H9 (cell line): ENCODE measurements at regions not wholly inside any gene's neighbourhood (a gene's known extent, or its start where the extent isn't known, plus 50 kb on each side); places are given as distances from the start of the nearest gene placed in this dataset.
A peak's percentile ranks its signal among the peaks of the same experiment; 100 is the strongest.

ENCODE experiments used
- DNase-seq: peaks from one replicate; pipeline ENCODE4 v3.0.0-alpha.2; 2017
- H2AFZ ChIP-seq: one replicate; pipeline ENCODE4 v1.6.1; 2013; ENCODE audit warnings: mild to moderate bottlenecking, low read length, control low read depth, moderate library complexity
- H2AK5ac ChIP-seq: 2 replicates; pipeline ENCODE4 v1.6.1; 2013; ENCODE audit warnings: low read length, control low read depth, mixed read lengths; ENCODE audit not compliant: insufficient read length
- H2BK120ac ChIP-seq: one replicate; pipeline ENCODE4 v1.6.1; 2013; ENCODE audit warnings: low read depth, mild to moderate bottlenecking, low read length, control low read depth, inconsistent platforms; ENCODE audit not compliant: poor library complexity, severe bottlenecking
- H2BK12ac ChIP-seq: 2 replicates; pipeline ENCODE4 v1.6.1; 2013; ENCODE audit warnings: low read length, control low read depth, mixed read lengths, low read depth; ENCODE audit not compliant: insufficient read length
- H2BK15ac ChIP-seq: 2 replicates; pipeline ENCODE4 v1.6.1; 2013; ENCODE audit warnings: low read depth, low read length, control low read depth
- H2BK20ac ChIP-seq: one replicate; pipeline ENCODE4 v1.6.1; 2013; ENCODE audit warnings: low read depth, mild to moderate bottlenecking, low read length, control low read depth, inconsistent platforms; ENCODE audit not compliant: poor library complexity, severe bottlenecking
- H2BK5ac ChIP-seq: 2 replicates; pipeline ENCODE4 v1.6.1; 2013; ENCODE audit warnings: low read length, control low read depth, mixed read lengths; ENCODE audit not compliant: insufficient read length
- H3K14ac ChIP-seq: 2 replicates; pipeline ENCODE4 v1.6.1; 2013; ENCODE audit warnings: low read length, control low read depth; ENCODE audit not compliant: insufficient read depth
- H3K18ac ChIP-seq: 2 replicates; pipeline ENCODE4 v1.6.1; 2013; ENCODE audit warnings: low read depth, mild to moderate bottlenecking, mixed read lengths, low read length, control low read depth; ENCODE audit not compliant: insufficient read length
- H3K23ac ChIP-seq: 2 replicates; pipeline ENCODE4 v1.6.1; 2013; ENCODE audit warnings: low read length, control low read depth, mixed read lengths, low read depth; ENCODE audit not compliant: insufficient read length
- H3K23me2 ChIP-seq: 2 replicates; pipeline ENCODE4 v1.6.1; 2013; ENCODE audit warnings: low read depth, mild to moderate bottlenecking, mixed read lengths, low read length, control low read depth; ENCODE audit not compliant: insufficient read length, poor library complexity, severe bottlenecking
- H3K27ac ChIP-seq: 2 replicates; pipeline ENCODE4 v1.5.1; 2013; ENCODE audit warnings: low read length, control low read depth, mixed read lengths, low read depth; ENCODE audit not compliant: insufficient read length
- H3K27me3 ChIP-seq: 2 replicates; pipeline ENCODE4 v1.6.1; 2013; ENCODE audit warnings: low read length, control low read depth, inconsistent platforms; ENCODE audit not compliant: insufficient read depth
- H3K4ac ChIP-seq: 2 replicates; pipeline ENCODE4 v1.6.1; 2013; ENCODE audit warnings: low read depth, mild to moderate bottlenecking, control low read depth, inconsistent platforms, low read length, moderate library complexity
- H3K4me1 ChIP-seq: 2 replicates; pipeline ENCODE4 v1.6.1; 2013; ENCODE audit warnings: low read length, control low read depth, inconsistent platforms; ENCODE audit not compliant: insufficient read depth
- H3K4me2 ChIP-seq: 2 replicates; pipeline ENCODE4 v1.6.1; 2013; ENCODE audit warnings: low read length, control low read depth, mixed read lengths; ENCODE audit not compliant: insufficient read length, insufficient read depth
- H3K56ac ChIP-seq: 2 replicates; pipeline ENCODE4 v1.6.1; 2013; ENCODE audit warnings: low read depth, mild to moderate bottlenecking, mixed read lengths, low read length, control low read depth; ENCODE audit not compliant: insufficient read length
- H3K79me1 ChIP-seq: 2 replicates; pipeline ENCODE4 v1.6.1; 2013; ENCODE audit warnings: low read depth, mild to moderate bottlenecking, moderate library complexity, low read length, control low read depth, inconsistent platforms; ENCODE audit not compliant: insufficient read depth, poor library complexity, severe bottlenecking
- H3K79me2 ChIP-seq: 2 replicates; pipeline ENCODE4 v1.6.1; 2013; ENCODE audit warnings: low read length, control low read depth, inconsistent platforms; ENCODE audit not compliant: insufficient read depth
- H3K9ac ChIP-seq: 2 replicates; pipeline ENCODE4 v1.6.1; 2013; ENCODE audit warnings: low read length, control low read depth, mixed read lengths; ENCODE audit not compliant: insufficient read length; ENCODE audit errors: extremely low read depth
- H3K9me3 ChIP-seq: one replicate; pipeline ENCODE4 v1.6.1; 2013; ENCODE audit warnings: low read depth, low read length, inconsistent platforms; ENCODE audit not compliant: control insufficient read depth
- H3T11ph ChIP-seq: one replicate; pipeline ENCODE4 v1.6.1; 2013; ENCODE audit warnings: mild to moderate bottlenecking, low read length, control low read depth, inconsistent platforms
- H4K20me1 ChIP-seq: one replicate; pipeline ENCODE4 v1.6.1; 2013; ENCODE audit not compliant: control insufficient read depth, insufficient read length, insufficient read depth
- H4K5ac ChIP-seq: 2 replicates; pipeline ENCODE4 v1.6.1; 2013; ENCODE audit warnings: low read depth, mild to moderate bottlenecking, mixed read lengths, low read length, control low read depth; ENCODE audit not compliant: insufficient read length
- H4K8ac ChIP-seq: replicated peaks from 2 replicates; pipeline ENCODE4 v1.6.1; 2013; ENCODE audit warnings: low read length, control low read depth, mixed read lengths, low read depth; ENCODE audit not compliant: insufficient read length
- H4K91ac ChIP-seq: 2 replicates; pipeline ENCODE4 v1.6.1; 2013; ENCODE audit warnings: low read depth, mild to moderate bottlenecking, moderate library complexity, mixed read lengths, low read length, control low read depth; ENCODE audit not compliant: insufficient read length
- H3K27ac Mint-ChIP-seq, 3 experiments: 2 replicates in 2 of 3; 3 replicates in 1 of 3; pipeline ENCODE4 v1.8.0; 2020 to 2021; ENCODE audit warnings: mixed read lengths in 3 of 3, mild to moderate bottlenecking in 1 of 3, moderate library complexity in 1 of 3
- H3K27me3 Mint-ChIP-seq: 2 replicates; pipeline ENCODE4 v1.8.0; 2021; ENCODE audit warnings: low read depth, mild to moderate bottlenecking, moderate library complexity, mixed read lengths
- H3K36me3 Mint-ChIP-seq, 3 experiments: 2 replicates in 2 of 3; 3 replicates in 1 of 3; pipeline ENCODE4 v1.8.0; 2020 to 2021; ENCODE audit warnings: low read depth in 3 of 3, mixed read lengths in 3 of 3; ENCODE audit not compliant: insufficient read depth in 1 of 3
- H3K4me1 Mint-ChIP-seq, 2 experiments: 2 replicates each; pipeline ENCODE4 v1.8.0; 2020; ENCODE audit warnings: mixed read lengths in 2 of 2
- H3K4me3 Mint-ChIP-seq, 2 experiments: 2 replicates in 1 of 2; 3 replicates in 1 of 2; pipeline ENCODE4 v1.8.0; 2020 to 2021; ENCODE audit warnings: mild to moderate bottlenecking in 2 of 2, mixed read lengths in 2 of 2, moderate library complexity in 1 of 2
- H3K9me3 Mint-ChIP-seq, 2 experiments: 2 replicates in 1 of 2; 3 replicates in 1 of 2; pipeline ENCODE4 v1.8.0; 2020; ENCODE audit warnings: mild to moderate bottlenecking in 2 of 2, mixed read lengths in 2 of 2, moderate library complexity in 1 of 2
- CTCF ChIP-seq: fragments of 200-600 bp; sonication (generic); conservative IDR thresholded peaks from 3 replicates; pipeline ENCODE4 v1.8.0; 2021; ENCODE audit warnings: antibody characterized with exemption, mild to moderate bottlenecking
- WGBS: extraction: QIAGEN DNeasy Blood & Tissue Kit; methylation state at CpG from one replicate; pipeline ENCODE4 v1.1.7; 2013; ENCODE audit warnings: missing lambda C conversion rate, low lambda C conversion rate, mixed read lengths; ENCODE audit not compliant: insufficient read length; ENCODE audit errors: extremely low coverage; 5-methylcytosine and 5-hydroxymethylcytosine counted together

GRCh38 chr2:153391131-153391530 lies 87.4 kb downstream of the RPRM start:
- no peak overlapping the region for H3K4me3 Mint-ChIP-seq
- no CpG with 5 or more reads among the region's 5 CpGs for WGBS
- H4K20me1 ChIP-seq, result no peaks in the 10 kb centered on the region
- peak overlapping the region; percentile 17 for H2AFZ ChIP-seq
- H3K18ac ChIP-seq, result no peak overlapping the region
- H4K5ac ChIP-seq, result no peak overlapping the region
- no peak overlapping the region for H2BK15ac ChIP-seq
- no peak overlapping the region for H2BK20ac ChIP-seq
- no peak overlapping the region for H3K14ac ChIP-seq
- H3K56ac ChIP-seq, result no peak overlapping the region
- H3K23me2 ChIP-seq, result no peaks in the 10 kb centered on the region
- H2BK12ac ChIP-seq, result no peak overlapping the region
- H3K27me3 ChIP-seq, result no peaks in the 10 kb centered on the region
- peaks cover 24 to 35% of the 10 kb centered on the region in 2 experiments for H3K4me1 Mint-ChIP-seq
- no peaks in the 10 kb centered on the region for H3K79me2 ChIP-seq
- H4K8ac ChIP-seq, result no peak overlapping the region
- no peak overlapping the region for H3K9ac ChIP-seq
- no peaks in the 10 kb centered on the region for H3K79me1 ChIP-seq
- H3K27ac Mint-ChIP-seq, result peak overlapping the region in 1 of 3 experiments; percentile 71; a peak in 1 of 7 replicates
- TF ChIP-seq CTCF, result no peak
- DNase-seq, result no peak
- peaks cover 0 to 4% (median 0%) of the 10 kb centered on the region in 3 experiments; a peak in 2 of 7 replicates for H3K36me3 Mint-ChIP-seq
- peaks cover 3% of the 10 kb centered on the region; the same call in 1 of the 2 replicates for H3K4me1 ChIP-seq
- H3K4me2 ChIP-seq, result no peak overlapping the region
- no peaks in the 10 kb centered on the region; the same call in 1 of the 2 replicates for H3K27me3 Mint-ChIP-seq
- H4K91ac ChIP-seq, result no peak overlapping the region
- peaks cover 3 to 8% of the 10 kb centered on the region in 2 experiments; a peak in 3 of 5 replicates for H3K9me3 Mint-ChIP-seq
- no peak overlapping the region for H2BK120ac ChIP-seq
- H3K23ac ChIP-seq, result no peak overlapping the region
- no peak overlapping the region for H2AK5ac ChIP-seq
- H3K27ac ChIP-seq, result no peak overlapping the region
- no peak overlapping the region for H2BK5ac ChIP-seq
- no peak overlapping the region for H3K4ac ChIP-seq
- no peaks in the 10 kb centered on the region for H3K9me3 ChIP-seq
- no peak overlapping the region for H3T11ph ChIP-seq
